ENCODE measurements at regions not wholly inside any gene's neighbourhood (a gene's known extent, or its start where the extent isn't known, plus 50 kb on each side); places are given as distances from the start of the nearest gene placed in this dataset.

GRCh38 chr1:177648731-177649265 lies 321.1 kb downstream of the SEC16B start:
- Histone ChIP-seq H3F3A (ENCODE audit: insufficient read depth) (no peaks in the 10 kb centered on the region), H3K36me3 (ENCODE audit: low read length) (no peaks in the 10 kb centered on the region), H3K4me3 (ENCODE audit: insufficient read depth, low read length, poor library complexity, severe bottlenecking) (no peak overlapping the region), H3K27ac (ENCODE audit: low read depth, low read length) (no peak overlapping the region), H3K27me3 (ENCODE audit: low read length) (no peaks in the 10 kb centered on the region), H2AFZ (ENCODE audit: low read depth, low read length, severe bottlenecking) (no peak overlapping the region), H3K9ac (ENCODE audit: low read length) (no peak overlapping the region), H3K4me2 (ENCODE audit: low read depth, low read length, poor library complexity, severe bottlenecking) (no peak overlapping the region), H4K20me1 (ENCODE audit: low read depth, low read length) (no peaks in the 10 kb centered on the region), H3K9me2 (replicated peaks; ENCODE audit: insufficient read depth, low read length) (no peaks in the 10 kb centered on the region), H3K9me3 (ENCODE audit: insufficient read depth, low read length) (no peaks in the 10 kb centered on the region), H3K79me2 (ENCODE audit: insufficient read depth, low read length) (no peaks in the 10 kb centered on the region)
- no peak for TF ChIP-seq CTCF (IDR thresholded peaks at IDR 0.05; ENCODE audit: insufficient read depth, low read length, poor library complexity, severe bottlenecking)
- TF ChIP-seq EZH2phosphoT487 (conservative IDR thresholded peaks at IDR 0.05; ENCODE audit: low read length) = no peak

DNA sequence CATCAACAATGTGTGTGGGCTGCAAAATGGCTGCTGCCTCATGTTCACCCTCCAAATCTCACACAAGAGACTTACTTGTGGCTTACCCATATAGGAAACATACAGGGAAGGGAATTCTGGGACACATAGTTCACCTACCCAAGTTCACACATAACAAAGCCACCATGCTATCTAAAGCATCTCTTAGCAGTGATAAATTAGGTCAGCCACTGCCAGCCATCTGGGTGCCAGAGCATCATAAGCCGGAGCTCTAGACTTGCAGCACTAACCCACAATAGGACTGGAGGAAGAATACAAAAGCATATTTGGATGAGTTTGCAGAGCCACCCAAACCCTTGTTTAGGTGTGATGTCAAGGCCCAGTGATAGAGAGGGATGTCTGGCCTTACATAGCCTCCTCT lies 321.7 kb downstream of the SEC16B start:
- no peaks in the 10 kb centered on the region for H3K79me2 ChIP-seq (ENCODE audit: insufficient read depth, low read length)
- H3K4me2 ChIP-seq (ENCODE audit: low read depth, low read length, poor library complexity, severe bottlenecking) = no peak overlapping the region
- TF ChIP-seq EZH2phosphoT487 (conservative IDR thresholded peaks at IDR 0.05; ENCODE audit: low read length) = no peak
- no peak for TF ChIP-seq CTCF (IDR thresholded peaks at IDR 0.05; ENCODE audit: insufficient read depth, low read length, poor library complexity, severe bottlenecking)

DNA sequence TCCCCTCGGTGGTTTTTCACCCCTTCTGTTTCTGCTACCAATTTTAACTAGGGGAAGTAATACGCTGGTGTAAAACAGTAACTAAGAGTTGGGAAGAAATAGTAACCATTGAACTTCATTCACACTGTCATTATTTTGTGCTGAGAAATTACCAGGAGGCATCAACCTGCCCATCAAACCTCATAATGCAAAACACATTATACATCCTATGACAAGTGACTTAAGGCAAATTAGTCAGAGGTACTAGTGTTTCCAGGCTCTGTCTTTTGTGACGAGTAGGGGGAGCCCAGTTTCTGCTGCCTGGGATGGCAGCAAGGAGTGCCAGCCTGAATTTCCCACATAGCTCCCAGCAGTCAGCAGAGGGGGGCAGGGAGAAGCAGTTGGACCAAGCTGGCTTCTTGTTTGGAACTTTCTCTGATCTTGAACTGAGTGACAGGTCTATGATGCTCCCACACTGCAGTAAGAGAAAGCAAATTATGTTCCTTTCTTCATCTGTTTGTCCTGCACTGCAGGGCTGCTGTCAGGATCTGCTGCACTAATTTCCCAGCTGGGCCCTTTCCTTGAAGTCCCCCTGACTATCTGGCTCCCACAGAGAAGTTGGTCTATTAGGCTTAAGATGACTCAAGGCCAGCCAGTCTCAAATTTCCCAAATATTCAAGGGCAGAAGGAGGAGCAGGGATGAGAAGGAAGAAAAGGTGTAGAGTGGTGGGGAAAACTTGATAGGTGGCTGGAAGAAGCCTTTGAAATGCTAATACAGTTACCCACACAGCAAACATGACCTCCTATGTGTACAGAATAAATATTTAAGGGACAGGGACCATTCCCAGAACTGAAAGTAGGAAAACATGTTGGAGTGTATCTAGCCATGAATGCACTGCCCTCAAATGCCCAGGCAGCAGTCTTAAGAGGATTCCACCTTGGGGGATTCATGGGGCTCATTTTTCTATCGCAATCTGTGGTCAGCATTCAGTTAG lies 322.8 kb downstream of the SEC16B start:
- Histone ChIP-seq H3K9me3 (ENCODE audit: insufficient read depth, low read length) (no peaks in the 10 kb centered on the region), H3F3A (ENCODE audit: insufficient read depth) (no peaks in the 10 kb centered on the region), H2AFZ (ENCODE audit: low read depth, low read length, severe bottlenecking) (no peak overlapping the region), H4K20me1 (ENCODE audit: low read depth, low read length) (no peaks in the 10 kb centered on the region), H3K4me3 (ENCODE audit: insufficient read depth, low read length, poor library complexity, severe bottlenecking) (no peak overlapping the region), H3K36me3 (ENCODE audit: low read length) (no peaks in the 10 kb centered on the region), H3K79me2 (ENCODE audit: insufficient read depth, low read length) (no peaks in the 10 kb centered on the region), H3K9ac (ENCODE audit: low read length) (no peak overlapping the region), H3K9me2 (replicated peaks; ENCODE audit: insufficient read depth, low read length) (no peaks in the 10 kb centered on the region), H3K27me3 (ENCODE audit: low read length) (no peaks in the 10 kb centered on the region), H3K4me2 (ENCODE audit: low read depth, low read length, poor library complexity, severe bottlenecking) (no peak overlapping the region), H3K27ac (ENCODE audit: low read depth, low read length) (no peak overlapping the region)
- TF ChIP-seq CTCF (IDR thresholded peaks at IDR 0.05; ENCODE audit: insufficient read depth, low read length, poor library complexity, severe bottlenecking) = no peak
- no peak for TF ChIP-seq EZH2phosphoT487 (conservative IDR thresholded peaks at IDR 0.05; ENCODE audit: low read length)

More for the DNA sequence above, 321.7 kb downstream of the SEC16B start:
- no peaks in the 10 kb centered on the region for H3K9me2 ChIP-seq (replicated peaks; ENCODE audit: insufficient read depth, low read length)
- H3K27me3 ChIP-seq (ENCODE audit: low read length) = no peaks in the 10 kb centered on the region
- no peak overlapping the region for H3K27ac ChIP-seq (ENCODE audit: low read depth, low read length)
- no peaks in the 10 kb centered on the region for H3K9me3 ChIP-seq (ENCODE audit: insufficient read depth, low read length)
- H3F3A ChIP-seq (ENCODE audit: insufficient read depth) = no peaks in the 10 kb centered on the region
- no peak overlapping the region for H2AFZ ChIP-seq (ENCODE audit: low read depth, low read length, severe bottlenecking)
- H3K36me3 ChIP-seq (ENCODE audit: low read length) = no peaks in the 10 kb centered on the region
- no peaks in the 10 kb centered on the region for H4K20me1 ChIP-seq (ENCODE audit: low read depth, low read length)
- no peak overlapping the region for H3K9ac ChIP-seq (ENCODE audit: low read length)
- H3K4me3 ChIP-seq (ENCODE audit: insufficient read depth, low read length, poor library complexity, severe bottlenecking) = no peak overlapping the region

All from SU-DHL-6 (cell line).